Peyer's patch (tissue), 4 donors: ENCODE measurements at regions not wholly inside any gene's neighbourhood (a gene's known extent, or its start where the extent isn't known, plus 50 kb on each side); places are given as distances from the start of the nearest gene placed in this dataset.

Source experiments
- DNase-seq, 3 donors: peaks; one replicate each; pipeline ENCODE4 v3.0.0-alpha.2; 2017 to 2019
- H3K27ac ChIP-seq, 4 donors: fragments of 200-600 bp; sonication (generic); one replicate each; pipeline ENCODE4 v1.5.1; 2016 to 2019
- H3K27me3 ChIP-seq, 2 donors: fragments of 200-600 bp; sonication (generic); one replicate each; pipeline ENCODE4 v1.5.1; 2019
- H3K36me3 ChIP-seq, 3 donors: fragments of 200-600 bp; sonication (generic); one replicate each; pipeline ENCODE4 v1.5.1; 2016 to 2019
- H3K4me1 ChIP-seq, 4 donors: fragments of 200-600 bp; sonication (generic); one replicate each; pipeline ENCODE4 v1.5.1; 2016 to 2019
- H3K4me3 ChIP-seq, 4 donors: fragments of 200-600 bp; sonication (generic); 1 replicate in 3 of 4; 2 replicates in 1 of 4; pipeline ENCODE4 v1.5.1; 2016 to 2019; ENCODE audit warnings: mild to moderate bottlenecking in 1 of 4
- H3K9me3 ChIP-seq, 4 donors: fragments of 200-600 bp; sonication (generic); one replicate each; pipeline ENCODE4 v1.5.1; 2016 to 2019; ENCODE audit warnings: mild to moderate bottlenecking in 1 of 4
- POLR2A ChIP-seq, 2 donors: fragments of 450-650 bp; IDR thresholded peaks; one replicate each; pipeline ENCODE4 v1.5.1; 2017; ENCODE audit warnings: antibody characterized with exemption in 2 of 2, mild to moderate bottlenecking in 2 of 2, moderate library complexity in 2 of 2
- TF ChIP-seq, protein P1 (sequence below), 6 experiments: fragments of 450-650 bp in 4 of 6; fragments of 200-600 bp in 2 of 6; sonication (generic) in 1 of 6; IDR thresholded peaks; one replicate each; pipeline ENCODE4 v1.5.1; 2017 to 2019; ENCODE audit warnings: antibody characterized with exemption in 6 of 6, mild to moderate bottlenecking in 3 of 6, moderate library complexity in 1 of 6

DNA sequence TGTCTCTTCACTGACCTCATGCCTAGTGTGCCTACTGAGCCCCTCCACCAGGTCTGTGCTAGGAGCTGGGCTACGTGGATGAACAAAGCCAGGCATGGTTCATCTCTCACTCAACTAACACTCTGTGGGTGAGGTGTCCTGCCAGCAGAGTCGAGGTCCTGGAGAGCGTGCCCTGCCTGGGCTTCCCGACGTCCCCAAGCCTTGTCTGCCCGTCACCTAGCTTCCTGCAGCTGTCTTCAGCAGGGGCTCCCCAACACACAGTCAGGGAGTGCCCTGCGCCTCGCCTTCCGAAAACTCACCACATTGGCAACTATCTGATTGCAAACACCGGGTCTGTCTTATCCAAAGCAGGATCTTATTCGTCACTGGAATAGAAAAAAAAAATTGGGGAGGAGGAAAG lies 167.5 kb upstream of the ZC3H12A start:
- DNase-seq, result no peak
- Histone ChIP-seq H3K9me3 (no peaks in the 10 kb centered on the region), H3K4me1 (no peaks in the 10 kb centered on the region), H3K27me3 (no peaks in the 10 kb centered on the region), H3K27ac (no peak overlapping the region), H3K4me3 (no peak overlapping the region), H3K36me3 (no peaks in the 10 kb centered on the region)
- TF ChIP-seq, protein P1, sequence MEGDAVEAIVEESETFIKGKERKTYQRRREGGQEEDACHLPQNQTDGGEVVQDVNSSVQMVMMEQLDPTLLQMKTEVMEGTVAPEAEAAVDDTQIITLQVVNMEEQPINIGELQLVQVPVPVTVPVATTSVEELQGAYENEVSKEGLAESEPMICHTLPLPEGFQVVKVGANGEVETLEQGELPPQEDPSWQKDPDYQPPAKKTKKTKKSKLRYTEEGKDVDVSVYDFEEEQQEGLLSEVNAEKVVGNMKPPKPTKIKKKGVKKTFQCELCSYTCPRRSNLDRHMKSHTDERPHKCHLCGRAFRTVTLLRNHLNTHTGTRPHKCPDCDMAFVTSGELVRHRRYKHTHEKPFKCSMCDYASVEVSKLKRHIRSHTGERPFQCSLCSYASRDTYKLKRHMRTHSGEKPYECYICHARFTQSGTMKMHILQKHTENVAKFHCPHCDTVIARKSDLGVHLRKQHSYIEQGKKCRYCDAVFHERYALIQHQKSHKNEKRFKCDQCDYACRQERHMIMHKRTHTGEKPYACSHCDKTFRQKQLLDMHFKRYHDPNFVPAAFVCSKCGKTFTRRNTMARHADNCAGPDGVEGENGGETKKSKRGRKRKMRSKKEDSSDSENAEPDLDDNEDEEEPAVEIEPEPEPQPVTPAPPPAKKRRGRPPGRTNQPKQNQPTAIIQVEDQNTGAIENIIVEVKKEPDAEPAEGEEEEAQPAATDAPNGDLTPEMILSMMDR (IDR thresholded peaks at IDR 0.05), result no peak
- no peak for TF ChIP-seq POLR2A (IDR thresholded peaks at IDR 0.05)

DNA sequence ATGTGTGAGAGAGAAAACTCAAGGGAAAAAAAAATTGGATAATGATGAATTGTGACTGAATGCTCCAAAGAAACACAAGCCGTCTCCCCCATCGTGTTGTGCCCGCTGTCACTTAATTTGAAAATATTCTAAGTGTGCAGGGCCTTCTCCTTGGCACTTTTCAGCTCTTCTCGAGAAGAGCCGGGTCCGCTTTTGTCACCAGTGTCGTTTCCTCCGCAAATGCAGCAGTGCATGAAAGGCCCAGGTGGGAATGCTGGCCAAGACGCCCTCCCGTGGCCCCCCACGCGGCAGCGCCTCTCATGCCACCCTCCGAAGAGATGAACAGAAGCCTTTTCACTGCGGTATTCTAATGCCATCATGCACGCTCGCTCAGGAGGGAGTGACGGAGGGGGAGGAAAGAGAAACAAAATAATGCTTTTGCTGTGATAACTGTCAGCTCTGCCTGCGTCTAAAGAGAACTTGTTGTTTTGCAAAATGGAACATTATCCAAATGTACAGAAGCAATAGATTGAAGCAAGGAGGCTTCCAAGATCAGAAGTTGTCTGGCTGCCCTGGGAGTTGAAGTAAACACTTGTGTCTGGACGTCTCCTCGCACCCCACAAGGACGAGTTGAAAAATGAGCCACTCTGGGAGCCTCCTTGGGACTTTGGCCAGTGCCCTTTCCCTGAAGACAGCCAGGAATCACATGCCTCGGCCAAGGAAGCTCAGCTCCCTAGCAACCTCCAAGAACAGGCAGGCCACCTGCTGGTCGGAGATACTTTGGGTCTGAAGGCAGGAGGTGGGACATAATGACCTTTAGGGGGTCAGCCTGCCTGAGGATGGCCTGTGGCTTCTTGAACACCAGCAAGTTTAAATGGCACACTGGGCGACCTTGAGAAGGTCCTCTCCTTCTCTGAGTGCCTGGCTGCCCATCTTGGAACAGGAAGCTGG lies 166.1 kb upstream of the ZC3H12A start:
- no peaks in the 10 kb centered on the region for H3K36me3 ChIP-seq
- TF ChIP-seq, protein P1 (IDR thresholded peaks at IDR 0.05), result no peak
- TF ChIP-seq POLR2A (IDR thresholded peaks at IDR 0.05), result no peak
- no peak for DNase-seq
- H3K27ac ChIP-seq, result no peak overlapping the region
- H3K4me3 ChIP-seq, result no peak overlapping the region
- H3K4me1 ChIP-seq, result no peaks in the 10 kb centered on the region
- no peaks in the 10 kb centered on the region for H3K9me3 ChIP-seq
- H3K27me3 ChIP-seq, result no peaks in the 10 kb centered on the region

DNA sequence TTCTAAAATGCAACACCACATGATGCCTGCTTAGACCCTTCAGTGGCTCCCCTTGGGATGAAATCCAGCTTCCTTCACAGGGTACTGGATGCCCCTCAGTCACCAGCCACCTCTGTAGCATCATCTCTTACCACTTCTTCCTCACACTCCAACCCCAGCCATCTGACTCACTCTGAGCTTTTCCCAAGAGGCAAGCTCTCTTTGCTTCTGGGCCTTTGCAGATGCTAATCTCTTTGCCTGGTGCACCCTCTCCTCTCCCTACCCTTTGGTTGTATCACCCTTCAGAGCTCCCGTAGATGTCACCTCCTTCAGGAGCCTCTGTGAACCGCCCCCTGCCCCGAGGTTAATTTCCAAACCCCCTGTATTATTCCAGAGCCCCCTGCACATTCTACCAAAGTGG lies 164.8 kb upstream of the ZC3H12A start:
- no peak overlapping the region for H3K4me3 ChIP-seq
- no peaks in the 10 kb centered on the region for H3K4me1 ChIP-seq
- no peak for DNase-seq
- H3K36me3 ChIP-seq, result no peaks in the 10 kb centered on the region
- no peak overlapping the region for H3K27ac ChIP-seq
- no peaks in the 10 kb centered on the region for H3K27me3 ChIP-seq
- no peak for TF ChIP-seq POLR2A (IDR thresholded peaks at IDR 0.05)
- TF ChIP-seq, protein P1 (IDR thresholded peaks at IDR 0.05), result no peak
- no peaks in the 10 kb centered on the region for H3K9me3 ChIP-seq

DNA sequence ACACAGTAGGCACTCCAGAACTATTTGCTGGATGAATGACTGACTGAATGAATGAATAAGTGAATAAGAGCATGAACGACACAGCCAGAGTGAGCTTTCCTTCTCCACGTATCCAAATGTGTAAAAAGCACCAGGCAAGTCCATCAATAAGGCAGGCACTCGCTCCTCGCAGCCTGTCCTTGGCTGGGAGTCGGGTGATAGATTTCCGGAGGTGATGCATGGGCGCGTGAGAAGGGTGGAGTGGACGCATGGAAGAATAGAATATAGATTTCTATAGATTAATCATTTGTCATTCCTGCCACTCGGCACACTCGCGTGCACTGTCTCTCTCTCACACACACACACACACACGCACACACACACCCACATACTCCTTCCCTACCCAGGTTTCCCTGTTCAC lies 164.3 kb upstream of the ZC3H12A start:
- DNase-seq, result no peak
- no peaks in the 10 kb centered on the region for H3K27me3 ChIP-seq

DNA sequence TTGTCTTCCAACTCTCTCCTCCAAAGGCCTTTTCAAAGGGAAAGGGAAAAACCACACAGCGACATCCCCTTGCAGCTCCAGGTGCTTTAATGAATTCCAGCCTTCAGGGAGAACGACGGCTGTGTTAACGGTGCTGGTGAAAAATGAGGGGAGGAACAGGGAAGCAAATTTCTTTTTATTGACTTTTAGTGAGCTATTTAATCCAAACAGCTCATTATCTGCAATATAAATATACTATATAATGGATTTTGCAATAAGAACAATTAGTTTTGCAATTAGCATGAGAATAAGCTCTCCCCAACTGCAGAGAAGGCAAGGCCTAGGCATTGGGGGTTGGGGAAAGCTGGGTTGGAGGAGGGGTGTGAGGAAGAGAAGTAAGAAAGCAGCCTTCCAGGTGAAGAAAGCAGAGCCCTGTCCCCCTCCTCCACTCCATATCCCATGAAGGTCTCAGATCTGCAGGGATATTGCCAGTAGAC lies 159.0 kb upstream of the ZC3H12A start:
- TF ChIP-seq, protein P1 (IDR thresholded peaks at IDR 0.05), result no peak
- no peak for TF ChIP-seq POLR2A (IDR thresholded peaks at IDR 0.05)
- Histone ChIP-seq H3K27me3 (no peaks in the 10 kb centered on the region), H3K36me3 (no peaks in the 10 kb centered on the region), H3K4me1 (no peaks in the 10 kb centered on the region), H3K27ac (no peak overlapping the region), H3K4me3 (no peak overlapping the region), H3K9me3 (no peaks in the 10 kb centered on the region)
- no peak for DNase-seq

More for the DNA sequence above, 164.3 kb upstream of the ZC3H12A start:
- TF ChIP-seq POLR2A (IDR thresholded peaks at IDR 0.05), result no peak
- TF ChIP-seq, protein P1 (IDR thresholded peaks at IDR 0.05), result no peak
- H3K27ac ChIP-seq, result no peak overlapping the region
- no peak overlapping the region for H3K4me3 ChIP-seq
- no peaks in the 10 kb centered on the region for H3K9me3 ChIP-seq
- H3K36me3 ChIP-seq, result no peaks in the 10 kb centered on the region
- no peaks in the 10 kb centered on the region for H3K4me1 ChIP-seq
